SK-N-SH (cell line): ENCODE measurements at regions not wholly inside any gene's neighbourhood (a gene's known extent, or its start where the extent isn't known, plus 50 kb on each side); places are given as distances from the start of the nearest gene placed in this dataset.

Experiments used
- CTCF ChIA-PET: fragments of 300-600, 350-600 bp; formaldehyde crosslinking; extraction: SDS; loops from one replicate; lab custom pipeline; 2021; lab: Yijun Ruan, JAX
- POLR2A ChIA-PET: fragments of 350-600 bp; sonication (Branson Sonifier 250); formaldehyde crosslinking; extraction: SDS; loops from one replicate; lab custom pipeline; 2020; ENCODE audit warnings: antibody characterized with exemption, inconsistent platforms; lab: Yijun Ruan, JAX
- DNase-seq: peaks from one replicate; pipeline ENCODE4 v3.0.0; 2012
- H2AFZ ChIP-seq: fragments of 200-600 bp; sonication (generic); 2 replicates; pipeline ENCODE4 v1.8.1; 2016; ENCODE audit warnings: antibody characterized with exemption, mild to moderate bottlenecking, low read depth
- H3F3A ChIP-seq: fragments of 200-600 bp; sonication (generic); replicated peaks from 2 replicates; pipeline ENCODE3; 2016; ENCODE audit warnings: antibody characterized with exemption, mild to moderate bottlenecking; ENCODE audit not compliant: insufficient read depth
- H3K27ac ChIP-seq, 2 experiments: fragments of 200-500 bp in 1 of 2; fragments of 200-600 bp in 1 of 2; sonication (Bioruptor generic) in 1 of 2; sonication (generic), shearing (Covaris generic) in 1 of 2; 2 replicates each; pipeline versions ENCODE4 v1.5.1 to v1.6.1; 2014 to 2016; ENCODE audit warnings: low read depth in 2 of 2, inconsistent platforms in 1 of 2, low read length in 1 of 2, mild to moderate bottlenecking in 1 of 2, mixed read lengths in 1 of 2
- H3K27me3 ChIP-seq: fragments of 200-600 bp; sonication (generic), shearing (Covaris generic); 2 replicates; pipeline ENCODE4 v1.6.1; 2016; ENCODE audit warnings: mixed run types; ENCODE audit not compliant: insufficient read depth
- H3K36me3 ChIP-seq, 2 experiments: fragments of 200-500 bp in 1 of 2; fragments of 200-600 bp in 1 of 2; sonication (Bioruptor generic) in 1 of 2; sonication (generic) in 1 of 2; replicated peaks in 1 of 2; 2 replicates each; pipeline versions ENCODE3 to v1.5.1; 2014 to 2016; ENCODE audit warnings: low read length in 1 of 2, mild to moderate bottlenecking in 1 of 2; ENCODE audit not compliant: insufficient read depth in 2 of 2, control insufficient read depth in 1 of 2
- H3K4me1 ChIP-seq, 2 experiments: fragments of 200-500 bp in 1 of 2; fragments of 200-600 bp in 1 of 2; sonication (Bioruptor generic) in 1 of 2; sonication (generic), shearing (Covaris generic) in 1 of 2; 2 replicates each; pipeline versions ENCODE4 v1.5.1 to v1.6.1; 2014 to 2016; ENCODE audit warnings: low read depth in 1 of 2, low read length in 1 of 2, mixed run types in 1 of 2; ENCODE audit not compliant: insufficient read depth in 2 of 2, control insufficient read depth in 1 of 2
- H3K4me2 ChIP-seq: fragments of 200-600 bp; sonication (generic), shearing (Covaris generic); 2 replicates; pipeline ENCODE4 v1.6.1; 2017; ENCODE audit warnings: mixed run types
- H3K4me3 ChIP-seq, 2 experiments: fragments of 200-500 bp in 1 of 2; fragments of 200-600 bp in 1 of 2; sonication (Bioruptor generic) in 1 of 2; sonication (generic), shearing (Covaris generic) in 1 of 2; 2 replicates each; pipeline versions ENCODE4 v1.5.1 to v1.8.1; 2014 to 2016; ENCODE audit warnings: low read depth in 2 of 2, inconsistent platforms in 1 of 2, low read length in 1 of 2, mild to moderate bottlenecking in 1 of 2, mixed read lengths in 1 of 2, moderate library complexity in 1 of 2
- H3K79me2 ChIP-seq: fragments of 200-600 bp; sonication (generic); 2 replicates; pipeline ENCODE4 v1.8.1; 2017; ENCODE audit warnings: mild to moderate bottlenecking; ENCODE audit not compliant: insufficient read depth
- H3K9ac ChIP-seq: fragments of 200-600 bp; sonication (generic); 2 replicates; pipeline ENCODE4 v1.6.1; 2017; ENCODE audit warnings: mixed run types
- H3K9me2 ChIP-seq: fragments of 200-600 bp; sonication (generic); 2 replicates; pipeline ENCODE4 v1.6.1; 2017; ENCODE audit warnings: mixed run types
- H3K9me3 ChIP-seq: fragments of 200-600 bp; sonication (generic); 2 replicates; pipeline ENCODE4 v1.6.1; 2017; ENCODE audit warnings: mixed run types, mild to moderate bottlenecking, moderate library complexity
- H4K20me1 ChIP-seq: fragments of 200-600 bp; sonication (generic); 2 replicates; pipeline ENCODE4 v1.6.1; 2017; ENCODE audit warnings: mild to moderate bottlenecking, mixed run types; ENCODE audit not compliant: insufficient read depth
- ELF1 ChIP-seq: IDR thresholded peaks from 2 replicates; pipeline ENCODE4 v1.4.0; 2012
- EZH2phosphoT487 ChIP-seq: fragments of 200-600 bp; sonication (generic); IDR thresholded peaks from 2 replicates; pipeline ENCODE4 v1.6.1; 2017; ENCODE audit warnings: low read depth, mixed run types, mild to moderate bottlenecking, antibody characterized with exemption, moderate library complexity, borderline replicate concordance
- FOSL2 ChIP-seq: IDR thresholded peaks from 2 replicates; pipeline ENCODE4 v1.4.0; 2012; ENCODE audit warnings: low read depth, mild to moderate bottlenecking, moderate library complexity, borderline replicate concordance
- FOXM1 ChIP-seq: IDR thresholded peaks from 2 replicates; pipeline ENCODE4 v1.4.0; 2012; ENCODE audit warnings: low read depth, mild to moderate bottlenecking
- GATA2 ChIP-seq: sonication (generic); formaldehyde crosslinking; IDR thresholded peaks from 2 replicates; pipeline ENCODE4 v1.5.0; 2020; ENCODE audit warnings: mild to moderate bottlenecking, missing genetic modification reagents
- MEF2A ChIP-seq: IDR thresholded peaks from 2 replicates; pipeline ENCODE4 v1.4.0; 2012; ENCODE audit warnings: low read depth, borderline replicate concordance
- NRF1 ChIP-seq: IDR thresholded peaks from 2 replicates; pipeline ENCODE4 v1.6.1; 2012; ENCODE audit warnings: low read depth, mild to moderate bottlenecking, low read length
- RAD21 ChIP-seq: IDR thresholded peaks from 2 replicates; pipeline ENCODE4 v1.6.1; 2012; ENCODE audit warnings: mild to moderate bottlenecking, low read length
- RXRA ChIP-seq: IDR thresholded peaks from 2 replicates; pipeline ENCODE4 v1.4.0; 2012; ENCODE audit warnings: low read depth, mild to moderate bottlenecking, borderline replicate concordance
- SIN3A ChIP-seq: IDR thresholded peaks from 2 replicates; pipeline ENCODE4 v1.6.1; 2012; ENCODE audit warnings: low read depth, mild to moderate bottlenecking, low read length, moderate library complexity, borderline replicate concordance
- SMC3 ChIP-seq: IDR thresholded peaks from 2 replicates; pipeline ENCODE4 v1.6.1; 2012; ENCODE audit warnings: low read depth, low read length, improper control_type of control experiment
- YY1 ChIP-seq: IDR thresholded peaks from 2 replicates; pipeline ENCODE4 v1.4.0; 2012; ENCODE audit warnings: low read depth, mild to moderate bottlenecking
- WGBS: methylation state at CpG from one replicate; pipeline ENCODE4 v1.1.6; 2017; ENCODE audit warnings: low lambda C conversion rate; 5-methylcytosine and 5-hydroxymethylcytosine counted together
- TF ChIP-seq, protein P1 (sequence below): IDR thresholded peaks from 2 replicates; pipeline ENCODE4 v1.4.0; 2012; ENCODE audit warnings: low read depth, borderline replicate concordance
- TF ChIP-seq, protein P2 (sequence below): fragments of 150-350 bp; IDR thresholded peaks from 2 replicates; pipeline ENCODE4 v1.6.1; 2016; ENCODE audit warnings: mild to moderate bottlenecking, low read depth, low read length
- TF ChIP-seq, protein P3 (sequence below): fragments of 150-350 bp; IDR thresholded peaks from 2 replicates; pipeline ENCODE4 v1.6.1; 2017; ENCODE audit warnings: antibody characterized with exemption, low read length, low read depth, borderline replicate concordance
- TF ChIP-seq, protein P4 (sequence below): IDR thresholded peaks from 2 replicates; pipeline ENCODE4; 2012
- TF ChIP-seq, protein P5 (sequence below): fragments of 200-600 bp; sonication (generic); IDR thresholded peaks from 2 replicates; pipeline ENCODE4 v1.6.1; 2017; ENCODE audit warnings: antibody characterized with exemption, mild to moderate bottlenecking, moderate library complexity
- TF ChIP-seq, protein P6 (sequence below): IDR thresholded peaks from 2 replicates; pipeline ENCODE4 v1.4.0; 2012; ENCODE audit warnings: low read depth, borderline replicate concordance

DNA sequence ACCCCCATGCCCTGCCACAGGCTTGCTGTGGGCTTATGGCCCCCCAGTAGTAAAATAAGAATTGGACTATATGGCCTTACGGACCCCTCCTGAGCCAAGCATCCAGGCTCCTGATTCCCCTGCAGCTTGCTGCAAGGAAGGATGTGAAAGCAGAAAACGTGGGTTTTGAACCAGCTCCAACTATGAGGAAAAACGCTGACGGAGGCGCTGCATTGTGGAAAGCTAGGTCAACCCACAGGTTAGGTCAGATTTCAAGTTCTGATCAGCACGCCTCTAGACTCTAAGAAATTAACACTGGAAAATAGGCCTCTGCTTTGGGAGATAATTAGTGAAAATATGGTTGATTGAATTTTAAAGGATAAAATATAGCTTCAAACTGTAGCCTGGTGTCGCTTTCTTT is 195.4 kb upstream of the HES1 start:
- ChIA-PET CTCF (interaction anchor here (1.3 to 1.6 kb wide), 2 partner anchors 11 to 29 kb away, joined by 3 to 4 read pairs; no protein-coding TSS in a partner anchor), POLR2A (no interaction called here)
- Histone ChIP-seq H3K4me1 (peaks cover 0 to 2% of the 10 kb centered on the region in 2 experiments; a peak in 2 of 4 replicates), H3K9me3 (no peaks in the 10 kb centered on the region), H3K27me3 (peaks cover 5% of the 10 kb centered on the region; the same call in 1 of the 2 replicates), H2AFZ (no peak overlapping the region), H3K79me2 (no peaks in the 10 kb centered on the region), H3K9me2 (no peaks in the 10 kb centered on the region), H3F3A (no peaks in the 10 kb centered on the region), H3K4me3 (no peak overlapping the region), H3K9ac (no peak overlapping the region), H3K36me3 (no peaks in the 10 kb centered on the region), H3K27ac (no peak overlapping the region), H4K20me1 (no peaks in the 10 kb centered on the region), H3K4me2 (no peak overlapping the region)
- WGBS, result 72% methylated on average over 7 of the region's 7 CpGs
- DNase-seq, result no peak
- TF ChIP-seq SMC3 (no peak), FOXM1 (no peak), RAD21 (no peak), NRF1 (no peak), RXRA (no peak), ELF1 (no peak), MEF2A (no peak), EZH2phosphoT487 (no peak)
- TF ChIP-seq, protein P1, sequence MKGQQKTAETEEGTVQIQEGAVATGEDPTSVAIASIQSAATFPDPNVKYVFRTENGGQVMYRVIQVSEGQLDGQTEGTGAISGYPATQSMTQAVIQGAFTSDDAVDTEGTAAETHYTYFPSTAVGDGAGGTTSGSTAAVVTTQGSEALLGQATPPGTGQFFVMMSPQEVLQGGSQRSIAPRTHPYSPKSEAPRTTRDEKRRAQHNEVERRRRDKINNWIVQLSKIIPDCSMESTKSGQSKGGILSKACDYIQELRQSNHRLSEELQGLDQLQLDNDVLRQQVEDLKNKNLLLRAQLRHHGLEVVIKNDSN, result no peak
- TF ChIP-seq, protein P2, sequence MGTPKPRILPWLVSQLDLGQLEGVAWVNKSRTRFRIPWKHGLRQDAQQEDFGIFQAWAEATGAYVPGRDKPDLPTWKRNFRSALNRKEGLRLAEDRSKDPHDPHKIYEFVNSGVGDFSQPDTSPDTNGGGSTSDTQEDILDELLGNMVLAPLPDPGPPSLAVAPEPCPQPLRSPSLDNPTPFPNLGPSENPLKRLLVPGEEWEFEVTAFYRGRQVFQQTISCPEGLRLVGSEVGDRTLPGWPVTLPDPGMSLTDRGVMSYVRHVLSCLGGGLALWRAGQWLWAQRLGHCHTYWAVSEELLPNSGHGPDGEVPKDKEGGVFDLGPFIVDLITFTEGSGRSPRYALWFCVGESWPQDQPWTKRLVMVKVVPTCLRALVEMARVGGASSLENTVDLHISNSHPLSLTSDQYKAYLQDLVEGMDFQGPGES, result no peak
- TF ChIP-seq, protein P3, sequence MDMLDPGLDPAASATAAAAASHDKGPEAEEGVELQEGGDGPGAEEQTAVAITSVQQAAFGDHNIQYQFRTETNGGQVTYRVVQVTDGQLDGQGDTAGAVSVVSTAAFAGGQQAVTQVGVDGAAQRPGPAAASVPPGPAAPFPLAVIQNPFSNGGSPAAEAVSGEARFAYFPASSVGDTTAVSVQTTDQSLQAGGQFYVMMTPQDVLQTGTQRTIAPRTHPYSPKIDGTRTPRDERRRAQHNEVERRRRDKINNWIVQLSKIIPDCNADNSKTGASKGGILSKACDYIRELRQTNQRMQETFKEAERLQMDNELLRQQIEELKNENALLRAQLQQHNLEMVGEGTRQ, result no peak
- TF ChIP-seq, protein P4, sequence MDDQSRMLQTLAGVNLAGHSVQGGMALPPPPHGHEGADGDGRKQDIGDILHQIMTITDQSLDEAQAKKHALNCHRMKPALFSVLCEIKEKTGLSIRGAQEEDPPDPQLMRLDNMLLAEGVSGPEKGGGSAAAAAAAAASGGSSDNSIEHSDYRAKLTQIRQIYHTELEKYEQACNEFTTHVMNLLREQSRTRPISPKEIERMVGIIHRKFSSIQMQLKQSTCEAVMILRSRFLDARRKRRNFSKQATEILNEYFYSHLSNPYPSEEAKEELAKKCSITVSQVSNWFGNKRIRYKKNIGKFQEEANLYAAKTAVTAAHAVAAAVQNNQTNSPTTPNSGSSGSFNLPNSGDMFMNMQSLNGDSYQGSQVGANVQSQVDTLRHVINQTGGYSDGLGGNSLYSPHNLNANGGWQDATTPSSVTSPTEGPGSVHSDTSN, result no peak

DNA sequence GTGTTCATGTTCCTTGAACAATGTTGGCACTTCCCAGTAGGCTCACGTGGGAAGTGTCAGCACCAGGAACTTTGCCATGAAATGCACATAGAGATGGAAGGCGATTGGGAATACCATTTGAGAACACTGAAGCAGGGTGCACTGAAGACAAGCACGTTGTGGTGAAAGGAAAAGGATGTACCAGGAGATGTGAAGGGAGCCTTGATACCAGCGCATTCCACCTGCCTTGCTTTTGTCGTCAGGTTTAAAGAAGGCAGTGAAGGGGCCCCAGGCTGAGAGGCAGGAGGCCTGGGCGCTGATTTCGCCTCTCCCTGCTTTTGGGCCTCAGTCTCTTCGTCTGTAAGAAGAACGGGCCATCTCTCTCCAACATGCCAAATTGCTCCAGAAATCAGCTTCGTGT is 194.5 kb upstream of the HES1 start:
- peaks cover 5% of the 10 kb centered on the region; the same call in 1 of the 2 replicates for H3K27me3 ChIP-seq
- H3K79me2 ChIP-seq, result no peaks in the 10 kb centered on the region
- no peak overlapping the region for H3K4me2 ChIP-seq
- no peak overlapping the region for H2AFZ ChIP-seq
- H3F3A ChIP-seq, result no peaks in the 10 kb centered on the region
- no peaks in the 10 kb centered on the region for H3K9me2 ChIP-seq
- H4K20me1 ChIP-seq, result no peaks in the 10 kb centered on the region
- DNase-seq, result no peak
- H3K36me3 ChIP-seq, result no peaks in the 10 kb centered on the region
- ChIA-PET CTCF (no interaction called here), POLR2A (no interaction called here)
- no peak overlapping the region for H3K9ac ChIP-seq
- H3K4me1 ChIP-seq, result peaks cover 0 to 2% of the 10 kb centered on the region in 2 experiments; a peak in 2 of 4 replicates
- no peak overlapping the region for H3K4me3 ChIP-seq
- TF ChIP-seq RAD21 (no peak), ELF1 (no peak), FOXM1 (no peak), YY1 (no peak), GATA2 (no peak), FOSL2 (no peak), SIN3A (no peak)
- TF ChIP-seq, protein P3, result no peak
- TF ChIP-seq, protein P5, sequence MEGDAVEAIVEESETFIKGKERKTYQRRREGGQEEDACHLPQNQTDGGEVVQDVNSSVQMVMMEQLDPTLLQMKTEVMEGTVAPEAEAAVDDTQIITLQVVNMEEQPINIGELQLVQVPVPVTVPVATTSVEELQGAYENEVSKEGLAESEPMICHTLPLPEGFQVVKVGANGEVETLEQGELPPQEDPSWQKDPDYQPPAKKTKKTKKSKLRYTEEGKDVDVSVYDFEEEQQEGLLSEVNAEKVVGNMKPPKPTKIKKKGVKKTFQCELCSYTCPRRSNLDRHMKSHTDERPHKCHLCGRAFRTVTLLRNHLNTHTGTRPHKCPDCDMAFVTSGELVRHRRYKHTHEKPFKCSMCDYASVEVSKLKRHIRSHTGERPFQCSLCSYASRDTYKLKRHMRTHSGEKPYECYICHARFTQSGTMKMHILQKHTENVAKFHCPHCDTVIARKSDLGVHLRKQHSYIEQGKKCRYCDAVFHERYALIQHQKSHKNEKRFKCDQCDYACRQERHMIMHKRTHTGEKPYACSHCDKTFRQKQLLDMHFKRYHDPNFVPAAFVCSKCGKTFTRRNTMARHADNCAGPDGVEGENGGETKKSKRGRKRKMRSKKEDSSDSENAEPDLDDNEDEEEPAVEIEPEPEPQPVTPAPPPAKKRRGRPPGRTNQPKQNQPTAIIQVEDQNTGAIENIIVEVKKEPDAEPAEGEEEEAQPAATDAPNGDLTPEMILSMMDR, result no peak
- TF ChIP-seq, protein P6, sequence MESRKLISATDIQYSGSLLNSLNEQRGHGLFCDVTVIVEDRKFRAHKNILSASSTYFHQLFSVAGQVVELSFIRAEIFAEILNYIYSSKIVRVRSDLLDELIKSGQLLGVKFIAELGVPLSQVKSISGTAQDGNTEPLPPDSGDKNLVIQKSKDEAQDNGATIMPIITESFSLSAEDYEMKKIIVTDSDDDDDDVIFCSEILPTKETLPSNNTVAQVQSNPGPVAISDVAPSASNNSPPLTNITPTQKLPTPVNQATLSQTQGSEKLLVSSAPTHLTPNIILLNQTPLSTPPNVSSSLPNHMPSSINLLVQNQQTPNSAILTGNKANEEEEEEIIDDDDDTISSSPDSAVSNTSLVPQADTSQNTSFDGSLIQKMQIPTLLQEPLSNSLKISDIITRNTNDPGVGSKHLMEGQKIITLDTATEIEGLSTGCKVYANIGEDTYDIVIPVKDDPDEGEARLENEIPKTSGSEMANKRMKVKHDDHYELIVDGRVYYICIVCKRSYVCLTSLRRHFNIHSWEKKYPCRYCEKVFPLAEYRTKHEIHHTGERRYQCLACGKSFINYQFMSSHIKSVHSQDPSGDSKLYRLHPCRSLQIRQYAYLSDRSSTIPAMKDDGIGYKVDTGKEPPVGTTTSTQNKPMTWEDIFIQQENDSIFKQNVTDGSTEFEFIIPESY, result no peak
- no peak overlapping the region for H3K27ac ChIP-seq
- no peaks in the 10 kb centered on the region for H3K9me3 ChIP-seq
- 63% methylated on average over 10 of the region's 10 CpGs for WGBS
